Globus pallidus (tissue), 1 donor: ENCODE measurements at regions not wholly inside any gene's neighbourhood (a gene's known extent, or its start where the extent isn't known, plus 50 kb on each side); places are given as distances from the start of the nearest gene placed in this dataset.
A peak's percentile ranks its signal among the peaks of the same experiment; 100 is the strongest.

Experiments
- DNase-seq: peaks from one replicate; pipeline ENCODE4 v3.0.0-alpha.2; 2015; ENCODE audit warnings: low spot score

DNA sequence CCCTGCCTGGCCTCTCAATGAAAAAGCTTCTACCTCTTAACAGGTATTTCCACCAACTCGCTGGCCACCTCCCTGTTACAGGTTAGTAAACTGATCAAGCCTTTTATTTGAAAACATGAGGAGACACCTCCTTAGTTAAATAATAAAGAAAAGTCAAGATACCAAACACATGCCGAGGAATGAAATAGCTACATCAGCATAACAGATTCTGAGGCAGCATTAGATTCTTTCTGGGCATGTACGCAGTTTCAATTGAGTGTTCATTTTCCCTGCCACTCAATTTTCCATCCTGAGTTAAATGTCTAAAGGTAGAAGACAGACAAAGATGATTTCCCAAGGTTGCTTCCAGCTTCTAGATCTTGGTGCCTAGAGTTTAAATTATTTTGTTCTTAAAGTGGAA lies 250.5 kb upstream of the LRTM1 start:
- DNase-seq = no peak

DNA sequence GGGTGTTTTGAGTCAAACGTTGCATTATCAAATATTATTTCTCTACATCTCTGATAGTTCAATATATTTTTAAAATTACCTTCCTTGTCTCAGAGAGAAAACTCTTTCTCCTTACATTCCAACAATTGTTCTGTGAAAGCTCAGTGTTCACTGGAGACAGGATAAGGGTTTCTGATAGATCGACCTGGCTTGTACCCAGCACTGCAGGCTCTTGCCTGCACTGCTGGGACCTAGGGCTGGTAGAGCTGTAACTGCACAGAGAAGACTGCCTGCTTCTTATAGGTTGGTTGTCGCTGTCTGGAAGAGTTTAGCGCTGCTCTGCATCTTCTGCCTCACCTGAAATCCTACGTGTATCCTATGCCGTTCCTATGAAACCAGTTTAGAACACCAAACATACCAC lies 249.9 kb upstream of the LRTM1 start:
- DNase-seq = no peak

GRCh38 chr3:55175423-55175822 lies 247.6 kb upstream of the LRTM1 start:
- DNase-seq = no peak

DNA sequence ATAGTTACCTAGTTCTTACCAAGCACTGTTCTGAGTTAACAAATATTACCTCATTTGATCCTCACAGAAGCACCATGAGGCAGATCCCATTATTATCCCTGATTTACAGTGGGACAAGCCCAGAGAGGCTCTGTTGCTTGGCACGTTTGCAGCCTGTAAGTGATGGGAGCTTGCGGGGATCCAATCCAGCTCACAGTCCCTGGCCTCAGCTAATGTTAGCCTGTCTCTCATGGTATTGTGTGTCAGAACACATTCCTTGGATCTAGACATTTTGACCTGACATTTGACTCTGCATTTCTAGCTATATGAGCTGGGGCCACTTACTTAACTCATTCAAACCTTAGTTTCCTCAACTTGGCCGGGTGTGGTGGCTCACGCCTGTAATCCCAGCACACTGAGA lies 246.9 kb upstream of the LRTM1 start:
- no peak for DNase-seq

DNA sequence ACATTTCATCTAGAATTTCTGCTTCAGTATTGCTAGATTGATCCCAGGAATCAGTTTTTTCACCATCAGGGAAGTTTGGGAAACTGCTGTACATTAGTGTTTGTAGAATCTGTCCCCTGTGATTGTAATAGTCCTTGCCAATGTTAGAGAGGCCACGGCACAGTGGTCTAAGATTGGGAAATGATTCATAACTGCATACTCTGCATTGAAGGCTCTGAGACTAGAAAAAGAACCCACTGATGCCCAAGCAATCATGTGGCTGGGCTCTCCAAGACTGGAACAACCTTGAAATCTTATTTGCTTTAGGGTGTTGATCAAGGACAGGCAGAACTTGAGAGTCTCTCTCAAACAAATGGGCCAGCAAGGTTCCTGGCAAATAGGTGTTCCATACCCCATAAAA lies 245.6 kb upstream of the LRTM1 start:
- DNase-seq = no peak

- no peak for DNase-seq
Measured at GRCh38 chr3:55172913-55173312, 245.1 kb upstream of the LRTM1 start.

GRCh38 chr3:55170444-55170843 lies 242.6 kb upstream of the LRTM1 start:
- DNase-seq = no peak

- DNase-seq = no peak
Measured at GRCh38 chr3:55169608-55170072, 241.8 kb upstream of the LRTM1 start.

GRCh38 chr3:55169161-55169560 lies 241.3 kb upstream of the LRTM1 start:
- no peak for DNase-seq

DNA sequence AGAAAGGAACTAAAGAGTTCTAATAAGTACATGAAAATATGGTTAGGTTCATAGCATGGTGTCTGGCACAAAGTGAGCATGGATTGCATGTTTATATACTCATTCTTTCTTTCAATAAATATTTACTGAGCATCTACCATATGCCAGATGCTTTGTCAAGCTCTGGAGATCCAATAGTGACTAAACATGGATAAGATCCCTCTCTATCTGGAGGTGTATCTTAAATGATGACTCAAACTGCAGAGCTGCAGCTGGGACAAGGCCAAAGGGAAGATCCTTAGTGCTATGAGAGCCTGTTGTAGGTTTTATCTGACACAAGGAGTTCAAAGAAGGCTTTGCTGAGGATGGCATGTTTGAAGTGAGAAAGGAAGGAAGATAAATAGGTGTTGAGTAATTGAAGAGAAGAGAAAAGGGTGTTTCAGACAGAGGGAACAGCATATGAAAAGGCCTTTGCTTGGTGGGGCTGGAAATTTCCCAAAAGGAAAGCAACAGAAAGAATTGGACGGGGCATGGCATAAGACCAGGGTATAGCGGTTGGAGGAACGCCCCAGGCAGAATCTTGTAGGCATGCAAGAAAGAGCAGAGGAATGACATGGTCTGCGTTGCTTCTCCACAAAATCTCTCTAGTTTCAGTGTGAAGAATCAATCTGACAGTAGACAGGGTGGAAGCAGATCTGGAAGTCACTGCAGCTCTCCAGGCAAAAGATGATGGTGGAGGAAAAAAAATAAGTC lies 239.9 kb upstream of the LRTM1 start:
- DNase-seq = no peak

DNA sequence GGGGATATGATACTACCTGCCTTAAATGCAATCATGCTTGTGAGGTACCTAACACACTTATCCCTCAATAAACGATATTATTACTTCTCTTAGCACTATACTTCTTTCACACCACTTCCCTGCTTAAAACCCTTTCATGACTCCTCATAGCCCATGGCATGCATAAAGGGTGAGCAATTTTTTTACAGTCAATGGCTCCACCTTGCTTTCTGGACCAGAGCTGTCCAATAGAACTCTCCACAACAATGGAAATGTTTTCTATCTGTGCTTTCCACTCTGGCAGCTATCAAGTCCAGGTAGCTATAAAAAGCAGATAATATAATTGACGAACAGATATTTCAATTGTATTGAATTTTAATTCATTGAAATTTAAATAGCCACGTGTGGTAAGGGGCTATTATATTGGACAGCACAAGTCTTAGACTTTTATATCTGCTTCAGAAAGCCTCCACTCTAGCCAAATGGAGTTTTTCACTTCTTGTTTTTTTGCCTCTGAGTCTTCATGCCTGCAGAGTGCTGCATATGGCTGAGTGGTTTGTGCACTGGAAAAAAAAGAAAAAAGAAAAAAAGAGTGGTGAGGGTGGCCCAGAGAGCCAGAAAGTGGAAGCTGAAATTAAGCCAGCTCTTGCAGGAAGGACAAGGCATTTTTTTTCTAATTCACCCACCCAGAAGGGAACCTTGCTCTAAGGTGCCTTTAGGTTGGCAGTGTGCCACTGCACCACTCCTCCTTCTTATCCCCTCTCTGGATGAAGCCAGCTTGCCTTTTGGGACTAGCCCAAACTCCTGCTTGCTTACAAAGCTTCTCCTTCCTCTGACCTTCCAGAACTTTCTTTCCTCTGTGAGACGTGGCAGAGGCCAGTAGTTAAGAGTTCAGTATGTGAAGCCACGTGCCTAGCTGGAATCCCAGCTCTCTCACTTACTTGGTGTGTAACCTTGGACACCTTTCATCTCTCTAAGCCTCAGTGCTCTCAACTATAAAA lies 239.0 kb upstream of the LRTM1 start:
- peak; percentile 15 for DNase-seq

GRCh38 chr3:55165704-55166405 lies 238.0 kb upstream of the LRTM1 start:
- no peak for DNase-seq

GRCh38 chr3:55165278-55165677 lies 237.4 kb upstream of the LRTM1 start:
- no peak for DNase-seq

GRCh38 chr3:55164876-55165275 lies 237.0 kb upstream of the LRTM1 start:
- no peak for DNase-seq

DNA sequence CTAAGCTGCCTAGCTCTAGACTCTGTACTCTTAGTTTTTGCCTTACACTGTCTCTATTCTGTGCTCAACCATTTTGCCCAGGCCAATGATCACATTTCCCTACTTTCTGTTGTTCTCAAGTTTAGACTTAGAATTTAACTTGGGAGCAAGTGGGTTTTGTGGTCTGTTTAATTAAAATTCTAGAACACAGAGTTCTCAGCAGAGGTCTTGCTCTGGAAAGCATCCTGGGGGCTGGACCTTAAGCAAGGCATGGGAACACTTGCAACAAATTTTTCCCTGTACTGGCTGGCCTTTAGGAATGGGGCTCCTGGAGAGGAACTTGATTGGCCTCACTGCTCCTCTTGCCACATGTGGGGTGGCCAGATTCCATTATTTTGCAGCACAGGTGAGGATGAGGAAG lies 236.3 kb upstream of the LRTM1 start:
- DNase-seq = no peak

DNA sequence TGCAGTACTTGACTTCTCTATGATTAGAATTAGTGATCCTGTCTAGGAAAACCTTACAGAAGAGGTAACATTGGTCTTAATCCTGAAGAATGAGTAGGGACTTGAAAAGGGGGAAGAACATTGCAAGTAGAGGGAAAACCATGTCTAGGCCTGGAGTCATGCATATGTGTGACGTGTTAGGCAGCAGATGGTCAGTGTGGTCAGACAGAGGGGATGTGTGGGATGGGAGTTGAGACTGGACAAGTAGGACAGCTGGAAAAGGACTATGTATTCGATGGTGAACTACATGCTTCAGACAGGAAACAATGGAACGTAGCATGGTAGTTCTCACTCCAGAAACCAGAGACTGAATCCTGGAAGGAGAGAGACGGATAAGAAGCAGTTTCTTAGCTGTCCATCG lies 235.6 kb upstream of the LRTM1 start:
- DNase-seq = no peak

GRCh38 chr3:55162031-55162795 lies 234.4 kb upstream of the LRTM1 start:
- no peak for DNase-seq

DNA sequence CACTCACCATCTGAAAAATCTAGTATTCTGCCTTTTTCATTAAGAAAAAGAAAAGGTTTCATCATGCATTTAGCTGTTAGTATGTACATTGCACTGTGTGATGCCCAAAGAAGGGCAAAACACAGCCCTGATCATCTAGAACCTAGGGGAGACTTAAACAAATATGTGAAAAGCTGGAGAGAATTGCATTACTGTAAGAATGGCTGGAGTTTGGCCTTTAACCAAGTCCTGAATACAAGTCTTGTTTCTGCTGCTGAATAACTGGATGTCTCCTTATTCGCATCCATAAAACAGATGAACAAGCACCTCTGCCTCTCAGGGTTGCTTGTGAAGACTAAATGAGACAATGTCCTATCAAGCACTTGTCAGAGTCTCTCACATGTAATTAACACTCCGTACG lies 233.4 kb upstream of the LRTM1 start:
- no peak for DNase-seq

- no peak for DNase-seq
Measured at GRCh38 chr3:55160241-55160983, 232.6 kb upstream of the LRTM1 start.

DNA sequence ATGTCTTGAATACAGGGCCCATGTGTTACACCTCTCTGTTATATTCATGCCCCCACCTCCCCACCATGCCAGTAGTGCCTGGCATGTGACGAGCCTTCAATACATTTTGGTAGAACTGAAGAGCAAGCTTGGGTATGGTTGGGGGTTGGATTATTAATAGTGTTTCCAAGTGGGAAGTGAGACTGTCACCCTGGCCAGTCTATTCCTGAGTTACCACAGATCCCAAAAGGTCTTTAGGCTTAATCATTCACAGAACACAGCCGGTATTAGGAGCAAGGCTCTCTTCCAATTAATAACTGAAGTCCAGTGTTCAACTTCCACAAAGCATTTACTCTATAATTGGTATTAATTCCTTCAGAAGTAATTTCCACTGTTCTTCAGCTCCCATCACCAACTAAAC lies 231.9 kb upstream of the LRTM1 start:
- DNase-seq = no peak

DNA sequence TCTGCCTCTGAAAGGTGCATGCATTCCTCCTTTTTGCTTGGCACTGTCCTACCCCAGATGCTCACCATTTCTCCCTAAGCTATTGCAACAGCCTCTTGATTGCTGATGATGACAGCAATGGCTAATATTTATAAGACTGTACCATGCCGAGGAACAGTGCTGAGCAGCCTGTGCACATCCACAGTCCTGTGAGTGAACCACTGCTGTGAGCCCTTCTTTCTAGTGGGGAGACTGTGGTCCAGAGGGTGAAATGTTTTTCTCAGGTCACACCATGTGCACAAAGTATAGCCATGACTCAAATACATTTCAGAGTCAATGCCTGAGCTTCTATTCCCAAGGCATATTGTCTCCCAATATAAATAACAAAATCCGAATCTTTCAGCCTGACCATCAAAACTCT lies 231.2 kb upstream of the LRTM1 start:
- DNase-seq = no peak
